GM20000 (cell line): ENCODE measurements at regions not wholly inside any gene's neighbourhood (a gene's known extent, or its start where the extent isn't known, plus 50 kb on each side); places are given as distances from the start of the nearest gene placed in this dataset.

Experiments used
- DNase-seq: peaks from one replicate; pipeline ENCODE4 v3.0.0; 2012; ENCODE audit warnings: low spot score
- CTCF ChIP-seq: IDR thresholded peaks from 2 replicates; pipeline ENCODE4 v1.5.1; 2012; ENCODE audit warnings: mild to moderate bottlenecking, control low read depth; ENCODE audit errors: extremely low read depth, missing control alignments

- TF ChIP-seq CTCF = no peak
- no peak for DNase-seq
Measured at GRCh38 chr1:65658122-65658521, 134.6 kb upstream of the PDE4B start.

- TF ChIP-seq CTCF = no peak
- DNase-seq = no peak
Measured at GRCh38 chr1:65668368-65668767, 124.3 kb upstream of the PDE4B start.

- TF ChIP-seq CTCF = no peak
Measured at GRCh38 chr1:65670518-65670917, 122.2 kb upstream of the PDE4B start.

GRCh38 chr1:65674522-65674921 lies 118.2 kb upstream of the PDE4B start:
- DNase-seq = no peak
- TF ChIP-seq CTCF = no peak

More at GRCh38 chr1:65670518-65670917, 122.2 kb upstream of the PDE4B start:
- no peak for DNase-seq

- DNase-seq = no peak
- TF ChIP-seq CTCF = no peak
Measured at GRCh38 chr1:65679773-65680172, 112.9 kb upstream of the PDE4B start.

GRCh38 chr1:65681096-65681495 lies 111.6 kb upstream of the PDE4B start:
- no peak for TF ChIP-seq CTCF
- no peak for DNase-seq

- DNase-seq = peak; percentile 66
- TF ChIP-seq CTCF = peak; percentile 82
Measured at GRCh38 chr1:65687428-65688214, 105.1 kb upstream of the PDE4B start.
